Esophagus muscularis mucosa (tissue), 4 donors: ENCODE measurements at regions not wholly inside any gene's neighbourhood (a gene's known extent, or its start where the extent isn't known, plus 50 kb on each side); places are given as distances from the start of the nearest gene placed in this dataset.

Source experiments
- DNase-seq: peaks from one replicate; pipeline ENCODE4 v3.0.0-alpha.2; 2017; ENCODE audit errors: extremely low spot score
- H3K27ac ChIP-seq, 4 donors: fragments of 200-600 bp; sonication (generic); replicated peaks in 1 of 4; 1 replicate in 3 of 4; 2 replicates in 1 of 4; pipeline ENCODE4 v1.5.1; 2016 to 2019; ENCODE audit warnings: mild to moderate bottlenecking in 1 of 4
- H3K27me3 ChIP-seq, 4 donors: fragments of 200-600 bp; sonication (generic); one replicate each; pipeline versions ENCODE4 v1.5.1 to v1.6.0; 2016 to 2019
- H3K36me3 ChIP-seq, 4 donors: fragments of 200-600 bp; sonication (generic); one replicate each; pipeline ENCODE4 v1.5.1; 2016 to 2019
- H3K4me1 ChIP-seq, 4 donors: fragments of 200-600 bp; sonication (generic); one replicate each; pipeline ENCODE4 v1.5.1; 2016 to 2019
- H3K4me3 ChIP-seq, 4 donors: fragments of 200-600 bp; sonication (generic); 1 replicate in 2 of 4; 2 replicates in 2 of 4; pipeline ENCODE4 v1.5.1; 2016 to 2019; ENCODE audit warnings: mild to moderate bottlenecking in 4 of 4, moderate library complexity in 1 of 4
- H3K9me3 ChIP-seq, 4 donors: fragments of 200-600 bp; sonication (generic); 1 replicate in 3 of 4; 2 replicates in 1 of 4; pipeline ENCODE4 v1.5.1; 2016 to 2019
- CTCF ChIP-seq, 3 experiments: fragments of 200-600 bp in 2 of 3; fragments of 450-650 bp in 1 of 3; sonication (generic) in 2 of 3; IDR thresholded peaks; one replicate each; pipeline ENCODE4 v1.5.1; 2017 to 2019; ENCODE audit warnings: antibody characterized with exemption in 3 of 3, mild to moderate bottlenecking in 2 of 3, moderate library complexity in 1 of 3
- EP300 ChIP-seq: sonication (generic); formaldehyde crosslinking; IDR thresholded peaks from one replicate; pipeline ENCODE4 v1.6.1; 2017; ENCODE audit warnings: antibody characterized with exemption
- POLR2A ChIP-seq: fragments of 450-650 bp; IDR thresholded peaks from one replicate; pipeline ENCODE4 v1.6.1; 2017; ENCODE audit warnings: antibody characterized with exemption, moderate library complexity, mild to moderate bottlenecking, low read depth
- POLR2AphosphoS5 ChIP-seq, 2 donors: sonication (generic); formaldehyde crosslinking; IDR thresholded peaks; one replicate each; pipeline ENCODE4 v1.6.1; 2017; ENCODE audit warnings: antibody characterized with exemption in 2 of 2
- WGBS: methylation state at CpG from one replicate; pipeline ENCODE4 v1.1.5; 2018; 5-methylcytosine and 5-hydroxymethylcytosine counted together
- intact Hi-C: fragments of 100-400 bp; cut with DNase I; formaldehyde crosslinking; loops from one replicate; pipeline ENCODE4 v1.15.1; 2023

- intact Hi-C loops = no loop called here
- WGBS = 90% methylated on average over 5 of the region's 6 CpGs
Measured at GRCh38 chr18:75343389-75343788, 84.1 kb downstream of the SMIM21 start.

DNA sequence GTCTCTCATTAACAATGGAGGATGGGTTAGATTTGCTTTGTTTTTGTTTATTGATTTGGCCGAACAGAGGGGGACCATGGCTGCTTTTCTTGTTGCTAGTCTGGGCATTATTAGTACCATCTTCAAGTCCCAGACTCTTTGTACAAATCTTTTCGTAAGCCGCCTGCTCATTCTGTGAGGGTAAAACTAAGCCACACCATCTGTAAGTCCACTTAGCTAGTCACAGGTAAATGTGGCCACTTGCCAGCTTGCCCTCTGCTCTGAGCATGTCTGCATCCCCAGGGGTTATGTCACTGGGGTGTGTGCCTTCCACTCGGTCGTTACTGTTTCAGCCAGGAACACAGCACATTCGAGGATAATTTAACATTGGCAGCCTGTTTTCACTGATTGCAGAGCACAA is 85.6 kb downstream of the SMIM21 start:
- intact Hi-C loops = no loop called here
- 83% methylated on average over 6 of the region's 6 CpGs for WGBS
- Histone ChIP-seq H3K4me1 (no peaks in the 10 kb centered on the region), H3K4me3 (no peak overlapping the region), H3K27me3 (no peaks in the 10 kb centered on the region), H3K27ac (no peak overlapping the region), H3K9me3 (no peaks in the 10 kb centered on the region), H3K36me3 (no peaks in the 10 kb centered on the region)
- DNase-seq = peak; percentile 55
- TF ChIP-seq POLR2A (no peak), EP300 (no peak), CTCF (IDR thresholded peaks at IDR 0.05) (no peak), POLR2AphosphoS5 (IDR thresholded peaks at IDR 0.05) (no peak)

More at GRCh38 chr18:75343389-75343788, 84.1 kb downstream of the SMIM21 start:
- no peak overlapping the region for H3K4me3 ChIP-seq
- no peak for TF ChIP-seq POLR2AphosphoS5 (IDR thresholded peaks at IDR 0.05)
- no peak for TF ChIP-seq EP300
- H3K27ac ChIP-seq = no peak overlapping the region
- peak; percentile 79 for DNase-seq
- H3K36me3 ChIP-seq = no peaks in the 10 kb centered on the region
- no peaks in the 10 kb centered on the region for H3K27me3 ChIP-seq
- H3K9me3 ChIP-seq = no peaks in the 10 kb centered on the region
- H3K4me1 ChIP-seq = no peaks in the 10 kb centered on the region

DNA sequence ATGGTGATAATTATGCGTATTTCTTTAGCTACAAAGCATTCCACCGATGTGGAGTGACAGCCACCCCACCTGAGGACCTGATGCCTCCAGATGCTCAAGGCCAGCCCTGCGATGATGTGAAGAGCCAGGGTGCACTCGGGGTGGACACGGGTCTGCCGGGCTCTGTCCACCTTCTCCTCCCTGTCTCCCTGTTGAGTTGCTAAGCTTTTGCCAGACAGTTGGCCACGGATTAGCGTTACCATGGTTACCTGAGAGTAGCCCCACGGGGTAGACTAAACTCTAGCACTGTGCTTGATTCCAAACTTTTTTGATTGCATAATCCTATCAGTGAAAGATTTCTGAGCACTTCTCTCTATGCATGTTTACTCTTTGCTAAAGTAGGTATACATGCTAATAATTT is 86.2 kb downstream of the SMIM21 start:
- 66% methylated on average over 6 of the region's 9 CpGs for whole genome bisulfite sequencing
- no peaks in the 10 kb centered on the region for H3K27me3 ChIP-seq
- H3K9me3 ChIP-seq = no peaks in the 10 kb centered on the region
- intact Hi-C loops = no loop called here
- peak; percentile 87 for DNase-seq
- H3K36me3 ChIP-seq = no peaks in the 10 kb centered on the region
- no peak overlapping the region for H3K27ac ChIP-seq
- no peaks in the 10 kb centered on the region for H3K4me1 ChIP-seq
- TF ChIP-seq CTCF (IDR thresholded peaks at IDR 0.05) (no peak), EP300 (no peak), POLR2AphosphoS5 (IDR thresholded peaks at IDR 0.05) (no peak)
- no peak overlapping the region for H3K4me3 ChIP-seq

DNA sequence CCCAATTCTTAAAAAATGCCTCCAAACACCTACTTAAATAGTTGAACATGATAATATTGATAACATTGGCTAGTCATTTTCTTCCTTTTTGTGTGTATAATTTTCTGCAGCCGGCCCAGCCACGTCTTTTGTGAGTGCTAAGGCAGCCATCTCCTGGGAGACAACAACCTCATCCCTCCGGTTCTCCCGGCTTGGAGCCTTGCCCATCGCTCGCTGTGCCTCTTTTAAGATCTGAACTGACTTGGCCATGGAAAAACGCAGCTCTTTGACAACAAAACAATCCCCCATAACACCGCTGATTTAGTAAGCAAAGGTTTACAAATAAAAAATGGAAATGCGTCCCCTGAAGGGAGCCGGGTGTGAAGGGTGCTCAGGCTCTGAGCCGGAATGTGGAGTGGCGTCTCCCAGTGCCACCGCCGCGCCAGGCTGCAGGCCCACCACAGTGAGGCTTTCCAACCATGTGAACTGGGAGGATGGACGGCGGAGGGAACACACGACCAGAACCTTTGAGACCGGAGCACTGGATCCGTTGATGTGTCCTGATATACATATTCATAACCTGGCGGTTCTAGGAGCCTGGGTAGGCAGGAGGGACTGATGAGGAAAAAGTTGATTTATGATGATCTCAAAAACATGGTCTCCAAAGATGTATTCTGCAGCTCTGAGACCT is 87.4 kb downstream of the SMIM21 start:
- Histone ChIP-seq H3K27me3 (no peaks in the 10 kb centered on the region), H3K27ac (no peak overlapping the region), H3K4me3 (no peak overlapping the region), H3K36me3 (no peaks in the 10 kb centered on the region), H3K9me3 (no peaks in the 10 kb centered on the region), H3K4me1 (no peaks in the 10 kb centered on the region)
- intact Hi-C loops = no loop called here
- TF ChIP-seq POLR2AphosphoS5 (IDR thresholded peaks at IDR 0.05) (no peak), POLR2A (no peak), CTCF (IDR thresholded peaks at IDR 0.05) (no peak)
- 94% methylated on average over 21 of the region's 21 CpGs for WGBS
- peak; percentile 60 for DNase-seq
